IMR-90 (cell line): ENCODE measurements at regions not wholly inside any gene's neighbourhood (a gene's known extent, or its start where the extent isn't known, plus 50 kb on each side); places are given as distances from the start of the nearest gene placed in this dataset.

ENCODE experiments used
- ATAC-seq: fragments of 200-7000 bp; cut with Tn5 transposase; 2 replicates; pipeline ENCODE4 v1.9.1; 2020; ENCODE audit warnings: low read depth, mild to moderate bottlenecking, moderate library complexity
- BruUV-seq: library from RNA; stranded (reverse); fragments of 400-500 nt; replicated peaks from 2 replicates; lab custom pipeline; 2021; lab: Mats Ljungman, UMichigan
- CTCF ChIA-PET: fragments of 300-600 bp; formaldehyde crosslinking; extraction: SDS; loops from one replicate; lab custom pipeline; 2021; ENCODE audit warnings: antibody characterized with exemption; lab: Yijun Ruan, JAX
- POLR2A ChIA-PET: fragments of 300-600 bp; sonication (Branson Sonifier 250); formaldehyde crosslinking; loops from one replicate; lab custom pipeline; 2022; ENCODE audit warnings: antibody characterized with exemption; ENCODE audit not compliant: unreplicated experiment; lab: Charles Lee
- DNase-seq: peaks from one replicate; pipeline ENCODE4 v3.0.0; 2013
- H2AFZ ChIP-seq: replicated peaks from 2 replicates; pipeline ENCODE3; 2013; ENCODE audit warnings: low read length, mild to moderate bottlenecking; ENCODE audit not compliant: poor library complexity
- H2AK5ac ChIP-seq: 2 replicates; pipeline ENCODE4 v1.6.1; 2013; ENCODE audit warnings: low read depth, low read length, inconsistent platforms
- H2AK9ac ChIP-seq: replicated peaks from 2 replicates; pipeline ENCODE3; 2013; ENCODE audit warnings: mild to moderate bottlenecking, low read depth, low read length, moderate library complexity; ENCODE audit not compliant: poor library complexity
- H2BK120ac ChIP-seq: 2 replicates; pipeline ENCODE4 v1.6.1; 2013; ENCODE audit warnings: low read depth, low read length, inconsistent platforms
- H2BK15ac ChIP-seq: 3 replicates; pipeline ENCODE4 v1.6.1; 2013; ENCODE audit warnings: low read depth, low read length, inconsistent platforms
- H2BK20ac ChIP-seq: 2 replicates; pipeline ENCODE4 v1.6.1; 2013; ENCODE audit warnings: low read depth, mild to moderate bottlenecking, inconsistent platforms, low read length, moderate library complexity
- H2BK5ac ChIP-seq: 2 replicates; pipeline ENCODE4 v1.6.1; 2013; ENCODE audit warnings: mild to moderate bottlenecking, low read depth, low read length, inconsistent platforms; ENCODE audit not compliant: poor library complexity, severe bottlenecking
- H3K14ac ChIP-seq: replicated peaks from 2 replicates; pipeline ENCODE4 v1.6.1; 2013; ENCODE audit warnings: low read depth, low read length, inconsistent platforms
- H3K18ac ChIP-seq: 2 replicates; pipeline ENCODE4 v1.6.1; 2013; ENCODE audit warnings: low read depth, low read length, control low read depth
- H3K23ac ChIP-seq: 2 replicates; pipeline ENCODE4 v1.6.1; 2013; ENCODE audit warnings: low read depth, low read length, inconsistent platforms
- H3K27ac ChIP-seq: 2 replicates; pipeline ENCODE4 v1.5.1; 2013; ENCODE audit warnings: mild to moderate bottlenecking, control low read depth, low read length; ENCODE audit not compliant: insufficient read depth
- H3K27me3 ChIP-seq: 2 replicates; pipeline ENCODE4 v1.6.1; 2013; ENCODE audit warnings: low read length; ENCODE audit not compliant: control insufficient read depth, insufficient read depth
- H3K36me3 ChIP-seq: 2 replicates; pipeline ENCODE4 v1.6.1; 2013; ENCODE audit warnings: low read length, mixed read lengths; ENCODE audit not compliant: control insufficient read depth, insufficient read depth
- H3K4ac ChIP-seq: 2 replicates; pipeline ENCODE4 v1.6.1; 2013; ENCODE audit warnings: low read depth, low read length, inconsistent platforms
- H3K4me1 ChIP-seq: 2 replicates; pipeline ENCODE4 v1.6.1; 2013; ENCODE audit warnings: low read length, mixed read lengths; ENCODE audit not compliant: control insufficient read depth, insufficient read depth
- H3K4me2 ChIP-seq: 2 replicates; pipeline ENCODE4 v1.6.1; 2013; ENCODE audit warnings: low read depth, mild to moderate bottlenecking, control low read depth, low read length, moderate library complexity
- H3K4me3 ChIP-seq: 2 replicates; pipeline ENCODE4 v1.5.1; 2013; ENCODE audit warnings: low read depth, mild to moderate bottlenecking, control low read depth, low read length, moderate library complexity; ENCODE audit not compliant: insufficient read depth
- H3K56ac ChIP-seq: 2 replicates; pipeline ENCODE4 v1.6.1; 2013; ENCODE audit warnings: low read length, inconsistent platforms; ENCODE audit not compliant: insufficient read depth; ENCODE audit errors: extremely low read depth
- H3K79me1 ChIP-seq, 2 experiments: 2 replicates each; pipeline ENCODE4 v1.6.1; 2013; ENCODE audit warnings: low read length in 2 of 2, inconsistent platforms in 1 of 2, low read depth in 1 of 2
- H3K9ac ChIP-seq: 2 replicates; pipeline ENCODE4 v1.6.1; 2013; ENCODE audit warnings: low read depth, low read length, control low read depth
- H3K9me1 ChIP-seq: 2 replicates; pipeline ENCODE4 v1.6.1; 2013; ENCODE audit warnings: low read length, inconsistent platforms; ENCODE audit not compliant: insufficient read depth
- H3K9me3 ChIP-seq: 2 replicates; pipeline ENCODE4 v1.6.1; 2013; ENCODE audit warnings: low read length; ENCODE audit not compliant: control insufficient read depth, insufficient read depth
- H4K20me1 ChIP-seq: 2 replicates; pipeline ENCODE4 v1.6.1; 2013; ENCODE audit warnings: low read length, inconsistent platforms; ENCODE audit not compliant: insufficient read depth
- H4K5ac ChIP-seq: 2 replicates; pipeline ENCODE4 v1.6.1; 2013; ENCODE audit warnings: mild to moderate bottlenecking, low read depth, low read length, control low read depth
- H4K8ac ChIP-seq, 2 experiments: 2 replicates each; pipeline ENCODE4 v1.6.1; 2013; ENCODE audit warnings: low read depth in 2 of 2, low read length in 2 of 2, control low read depth in 1 of 2, inconsistent platforms in 1 of 2
- H4K91ac ChIP-seq: 2 replicates; pipeline ENCODE4 v1.6.1; 2013; ENCODE audit warnings: low read depth, low read length, inconsistent platforms; ENCODE audit not compliant: insufficient read depth
- BHLHE40 ChIP-seq: fragments of 150-350 bp; IDR thresholded peaks from 2 replicates; pipeline ENCODE4 v1.6.1; 2016; ENCODE audit warnings: mild to moderate bottlenecking, low read depth, low read length
- CEBPB ChIP-seq: IDR thresholded peaks from 2 replicates; pipeline ENCODE4 v1.6.1; 2012; ENCODE audit warnings: low read depth, low read length, improper control_type of control experiment
- CHD1 ChIP-seq: IDR thresholded peaks from 2 replicates; pipeline ENCODE4 v1.6.1; 2012; ENCODE audit warnings: low read depth, low read length, improper control_type of control experiment
- MAZ ChIP-seq: IDR thresholded peaks from 2 replicates; pipeline ENCODE4 v1.6.1; 2012; ENCODE audit warnings: low read depth, mild to moderate bottlenecking, low read length, improper control_type of control experiment, moderate library complexity, borderline replicate concordance
- NFE2L2 ChIP-seq: fragments of 150-350 bp; IDR thresholded peaks from 2 replicates; pipeline ENCODE4 v1.6.1; 2016; ENCODE audit warnings: low read depth, mild to moderate bottlenecking, low read length
- RAD21 ChIP-seq: IDR thresholded peaks from 2 replicates; pipeline ENCODE4 v1.6.1; 2012; ENCODE audit warnings: low read length, improper control_type of control experiment
- RCOR1 ChIP-seq: IDR thresholded peaks from 2 replicates; pipeline ENCODE4 v1.6.1; 2012; ENCODE audit warnings: mild to moderate bottlenecking, low read length, improper control_type of control experiment; ENCODE audit not compliant: insufficient replicate concordance
- WGBS, 2 experiments: methylation state at CpG; one replicate each; pipeline versions ENCODE4 v1.1.5 to v1.1.7; 2013; ENCODE audit warnings: missing lambda C conversion rate in 2 of 2; ENCODE audit not compliant: insufficient read length in 1 of 2; ENCODE audit errors: extremely low coverage in 2 of 2; 5-methylcytosine and 5-hydroxymethylcytosine counted together
- dilution Hi-C: fragments of 300-500 bp; cut with HindIII; formaldehyde crosslinking; loops from one replicate; pipeline ENCODE4 v1.14.3; 2018; ENCODE audit warnings: low sequenced_read_pairs; ENCODE audit not compliant: unreplicated experiment
- in situ Hi-C: fragments of 300-500 bp; cut with MboI; formaldehyde crosslinking; loops from 3 replicates; pipeline ENCODE4 v1.14.3; 2019; ENCODE audit warnings: low sequenced_read_pairs, inconsistent platforms, mixed read lengths
- intact Hi-C: fragments of 100-400 bp; cut with micrococcal nuclease; formaldehyde crosslinking; loops from 2 replicates; pipeline ENCODE4 v1.10.0; 2022
- TF ChIP-seq, protein P1 (sequence below): fragments of 150-350 bp; IDR thresholded peaks from 2 replicates; pipeline ENCODE4 v1.6.1; 2017; ENCODE audit warnings: mild to moderate bottlenecking, antibody characterized with exemption, low read length, low read depth
- TF ChIP-seq, protein P2 (sequence below): conservative IDR thresholded peaks from 2 replicates; pipeline ENCODE4 v1.5.1; 2012; ENCODE audit warnings: mild to moderate bottlenecking, low read depth, low read length, improper control_type of control experiment

DNA sequence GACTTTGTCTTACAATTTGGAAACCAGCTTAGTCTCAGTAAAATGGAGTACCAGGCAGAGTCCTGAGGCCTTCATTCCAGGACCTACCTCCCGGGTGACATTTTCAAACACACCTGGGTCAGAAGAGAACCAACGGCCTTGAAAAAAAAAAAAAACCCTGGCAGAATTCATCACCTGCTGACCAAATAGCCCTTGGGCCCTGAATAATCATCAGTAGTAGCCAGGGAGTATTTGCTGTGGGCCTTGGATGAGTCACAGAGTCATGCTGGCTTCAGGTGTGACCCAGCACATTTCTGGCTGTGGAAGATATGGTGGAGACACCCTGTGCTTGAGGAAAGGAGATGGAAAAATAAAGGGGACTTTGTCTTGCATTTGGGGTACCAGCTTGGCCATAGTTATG, 92.2 kb downstream of the LPAR4 start:
- Histone ChIP-seq H3K4ac (no peak overlapping the region), H2BK120ac (no peak overlapping the region), H4K8ac (no peak overlapping the region), H3K4me1 (no peaks in the 10 kb centered on the region), H3K9me1 (no peaks in the 10 kb centered on the region), H3K18ac (no peak overlapping the region), H3K4me2 (no peak overlapping the region), H4K91ac (no peak overlapping the region), H4K20me1 (no peaks in the 10 kb centered on the region), H3K4me3 (no peak overlapping the region), H3K27me3 (no peaks in the 10 kb centered on the region), H3K27ac (no peak overlapping the region), H2BK20ac (no peak overlapping the region), H2BK15ac (no peak overlapping the region), H3K36me3 (no peaks in the 10 kb centered on the region), H3K14ac (no peak overlapping the region), H4K5ac (no peak overlapping the region), H2BK5ac (no peak overlapping the region), H2AFZ (no peak overlapping the region), H2AK5ac (no peak overlapping the region), H2AK9ac (no peak overlapping the region), H3K23ac (no peak overlapping the region), H3K9me3 (no peaks in the 10 kb centered on the region), H3K56ac (no peak overlapping the region), H3K79me1 (no peaks in the 10 kb centered on the region), H3K9ac (no peak overlapping the region)
- ChIA-PET POLR2A (no interaction called here), CTCF (no interaction called here)
- BruUV-seq, result no TSS peak
- intact Hi-C loops, result no loop called here
- in situ Hi-C loops, result no loop called here
- ATAC-seq, result no peak
- TF ChIP-seq, protein P1, sequence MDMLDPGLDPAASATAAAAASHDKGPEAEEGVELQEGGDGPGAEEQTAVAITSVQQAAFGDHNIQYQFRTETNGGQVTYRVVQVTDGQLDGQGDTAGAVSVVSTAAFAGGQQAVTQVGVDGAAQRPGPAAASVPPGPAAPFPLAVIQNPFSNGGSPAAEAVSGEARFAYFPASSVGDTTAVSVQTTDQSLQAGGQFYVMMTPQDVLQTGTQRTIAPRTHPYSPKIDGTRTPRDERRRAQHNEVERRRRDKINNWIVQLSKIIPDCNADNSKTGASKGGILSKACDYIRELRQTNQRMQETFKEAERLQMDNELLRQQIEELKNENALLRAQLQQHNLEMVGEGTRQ, result no peak
- TF ChIP-seq CEBPB (no peak), MAZ (no peak), RAD21 (no peak), BHLHE40 (no peak), CHD1 (no peak), NFE2L2 (no peak), RCOR1 (no peak)
- TF ChIP-seq, protein P2, sequence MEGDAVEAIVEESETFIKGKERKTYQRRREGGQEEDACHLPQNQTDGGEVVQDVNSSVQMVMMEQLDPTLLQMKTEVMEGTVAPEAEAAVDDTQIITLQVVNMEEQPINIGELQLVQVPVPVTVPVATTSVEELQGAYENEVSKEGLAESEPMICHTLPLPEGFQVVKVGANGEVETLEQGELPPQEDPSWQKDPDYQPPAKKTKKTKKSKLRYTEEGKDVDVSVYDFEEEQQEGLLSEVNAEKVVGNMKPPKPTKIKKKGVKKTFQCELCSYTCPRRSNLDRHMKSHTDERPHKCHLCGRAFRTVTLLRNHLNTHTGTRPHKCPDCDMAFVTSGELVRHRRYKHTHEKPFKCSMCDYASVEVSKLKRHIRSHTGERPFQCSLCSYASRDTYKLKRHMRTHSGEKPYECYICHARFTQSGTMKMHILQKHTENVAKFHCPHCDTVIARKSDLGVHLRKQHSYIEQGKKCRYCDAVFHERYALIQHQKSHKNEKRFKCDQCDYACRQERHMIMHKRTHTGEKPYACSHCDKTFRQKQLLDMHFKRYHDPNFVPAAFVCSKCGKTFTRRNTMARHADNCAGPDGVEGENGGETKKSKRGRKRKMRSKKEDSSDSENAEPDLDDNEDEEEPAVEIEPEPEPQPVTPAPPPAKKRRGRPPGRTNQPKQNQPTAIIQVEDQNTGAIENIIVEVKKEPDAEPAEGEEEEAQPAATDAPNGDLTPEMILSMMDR, result no peak
- dilution Hi-C loops, result no loop called here
- no CpG with 5 or more reads among the region's 2 CpGs for WGBS, 2 experiments
- no peak for DNase-seq
